HG03135 (cell line): ENCODE measurements at regions not wholly inside any gene's neighbourhood (a gene's known extent, or its start where the extent isn't known, plus 50 kb on each side); places are given as distances from the start of the nearest gene placed in this dataset.
"Not testable (repeated sequence)": the region's sequence is repeated elsewhere in the genome, so short reads cannot be mapped to it uniquely, and the experiment has no call there.

ENCODE experiments used
- ATAC-seq: cut with Tn5 transposase; IDR thresholded peaks from one replicate; pipeline ENCODE4 v1.9.1; 2021; ENCODE audit warnings: mild to moderate bottlenecking, moderate library complexity; ENCODE audit not compliant: unreplicated experiment

DNA sequence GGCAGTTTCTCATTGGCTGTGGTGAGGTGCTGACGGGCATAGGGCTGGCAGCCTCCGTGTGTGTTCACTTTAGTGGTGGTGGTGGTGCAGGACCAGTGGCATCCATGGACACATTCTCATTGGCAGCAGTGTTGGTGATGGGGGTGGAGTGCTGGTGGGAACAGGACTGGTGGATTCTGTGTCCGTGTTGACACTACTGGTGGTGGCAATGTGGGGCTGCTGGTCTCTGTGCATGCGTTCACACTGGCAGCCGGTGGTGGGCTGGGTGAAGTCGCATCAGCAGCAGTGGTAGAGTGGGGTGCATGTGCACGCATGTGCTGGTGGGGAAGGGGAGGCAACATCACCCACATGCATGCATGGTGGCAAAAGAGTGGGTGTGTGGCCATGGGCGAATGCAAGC, 1471.4 kb upstream of the PCDH20 start:
- no peak for ATAC-seq

DNA sequence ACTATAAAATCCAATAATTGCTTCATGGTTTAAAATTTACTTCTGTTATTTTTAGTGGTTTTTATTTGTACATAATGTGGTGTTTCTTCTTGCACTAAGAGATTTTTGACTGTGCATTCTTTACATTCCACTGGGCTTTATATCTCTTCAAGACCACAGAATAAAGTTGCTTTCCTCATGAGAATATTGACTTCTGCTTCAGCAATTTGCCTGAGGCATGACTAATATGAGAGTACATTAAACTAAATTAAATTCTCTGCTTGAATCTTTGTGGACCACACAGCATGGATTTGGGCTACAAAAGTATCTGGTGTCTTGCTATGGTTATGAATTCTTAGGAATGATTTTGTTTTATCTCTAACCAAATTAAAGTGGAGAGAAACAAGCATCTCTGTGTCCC, 1463.4 kb upstream of the PCDH20 start:
- ATAC-seq, result no peak

DNA sequence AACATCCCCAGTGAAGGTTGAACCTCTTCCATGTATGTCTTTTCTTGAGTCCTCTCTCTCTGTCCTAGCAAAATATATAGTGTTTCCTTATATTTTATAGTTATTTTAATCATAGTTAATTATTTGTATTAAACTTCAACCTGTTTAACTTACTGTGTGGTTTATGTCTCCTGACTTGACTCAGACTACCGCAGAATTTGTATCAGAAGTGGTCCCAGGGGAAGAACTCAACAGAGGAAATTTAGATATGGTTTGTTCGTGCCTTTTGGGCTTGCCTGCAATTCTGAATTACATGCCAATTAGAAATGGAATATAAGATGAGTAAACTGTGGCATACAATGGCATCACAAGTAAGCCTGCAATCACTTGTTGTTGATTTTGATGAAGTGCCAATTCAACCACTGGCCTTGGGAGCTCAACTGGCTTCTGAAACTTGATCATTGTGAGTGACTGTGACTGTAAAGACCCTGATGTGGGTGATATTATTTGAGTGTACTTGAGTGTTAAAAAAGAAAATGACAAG, 1459.5 kb upstream of the PCDH20 start:
- no peak for ATAC-seq

DNA sequence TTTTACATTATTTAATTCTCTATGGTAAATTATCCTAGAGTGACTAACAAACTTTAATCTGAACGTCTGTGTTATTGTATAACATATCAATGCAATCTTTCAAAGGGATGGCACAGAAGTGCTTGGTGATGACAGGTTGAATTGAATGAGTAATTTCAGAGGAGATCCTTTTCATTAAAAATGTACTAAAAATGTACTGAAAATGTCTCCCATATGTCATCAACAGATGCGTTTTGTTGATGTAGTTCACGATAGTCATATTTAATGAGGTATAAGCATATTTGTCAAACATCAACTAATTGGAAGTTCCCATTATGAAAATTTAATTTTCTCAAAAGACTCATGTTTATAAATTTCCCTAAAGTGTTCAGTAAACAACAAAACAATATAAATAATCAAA, 1434.7 kb upstream of the PCDH20 start:
- ATAC-seq, result no peak

DNA sequence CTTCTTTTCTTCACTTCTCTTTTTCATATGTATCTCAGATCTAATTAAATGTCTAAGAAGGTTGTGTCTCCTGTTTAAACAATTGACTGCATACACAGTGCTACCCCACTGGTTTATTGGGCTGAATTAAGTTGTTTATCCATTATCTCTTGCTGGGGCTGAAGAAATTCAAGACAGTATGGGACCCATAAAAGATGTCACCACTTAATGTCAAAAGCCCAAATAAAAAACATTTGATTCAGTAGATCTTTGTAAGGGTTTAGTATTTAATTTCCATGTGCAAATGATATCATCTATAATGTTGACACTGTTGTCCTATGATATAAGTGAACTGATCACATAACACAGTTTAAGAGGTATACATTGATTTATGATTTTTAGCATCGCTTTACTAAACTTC, 1431.9 kb upstream of the PCDH20 start:
- ATAC-seq, result no peak

DNA sequence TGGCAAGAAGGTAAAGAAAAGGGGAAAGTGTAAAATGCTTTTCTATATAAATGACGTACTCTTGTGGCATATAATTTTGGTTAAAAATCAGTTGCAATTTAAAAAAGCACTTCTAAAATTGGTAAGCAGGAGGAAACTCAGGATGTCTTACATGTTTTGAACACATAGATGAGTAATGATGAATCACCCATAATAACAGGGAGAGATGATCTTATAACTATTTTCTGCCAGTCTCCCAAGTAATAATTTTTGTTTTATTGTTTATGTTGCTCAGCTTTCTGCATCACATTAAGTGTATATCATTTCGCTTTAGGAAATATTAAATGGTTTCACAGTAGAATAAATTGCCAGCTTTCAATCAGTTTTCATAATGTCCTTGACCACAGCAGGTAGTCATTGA, 1430.7 kb upstream of the PCDH20 start:
- ATAC-seq, result no peak

DNA sequence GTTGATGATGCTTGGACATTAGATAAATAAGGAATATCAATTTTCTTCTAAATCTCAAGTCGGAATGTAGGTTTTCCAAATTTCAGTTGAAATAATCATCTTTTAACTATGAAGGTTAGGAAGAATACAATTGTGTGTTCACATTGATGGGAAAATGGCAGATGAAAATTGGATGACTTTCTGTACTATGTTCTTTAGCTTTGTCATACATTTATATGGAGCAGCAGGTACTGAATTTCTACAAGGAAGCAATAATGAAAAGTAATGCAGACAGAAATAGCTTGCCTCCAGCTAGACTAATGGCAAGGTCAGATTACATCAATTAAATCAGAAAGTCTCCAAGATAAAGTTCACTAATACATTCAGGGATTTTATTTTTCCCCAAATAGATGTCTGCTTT, 1423.7 kb upstream of the PCDH20 start:
- no peak for ATAC-seq

DNA sequence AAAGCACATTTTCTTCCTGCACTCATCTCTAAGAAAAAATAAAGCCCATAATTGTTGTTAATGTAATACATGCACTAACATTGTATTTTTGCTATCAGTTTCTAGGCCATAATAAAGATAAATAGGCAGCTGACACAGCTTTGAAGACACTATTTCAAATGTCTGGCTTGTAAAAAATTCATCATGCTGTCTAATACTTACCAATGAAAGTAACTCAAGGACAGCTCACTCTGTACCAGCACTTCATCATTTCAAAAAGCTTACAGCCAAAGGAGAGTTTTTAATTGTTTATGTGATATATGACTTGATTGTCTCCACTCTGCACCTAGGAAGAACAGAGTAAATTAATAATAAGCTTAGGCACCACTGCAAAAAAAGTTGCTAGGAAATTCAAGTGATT, 1423.3 kb upstream of the PCDH20 start:
- no peak for ATAC-seq

DNA sequence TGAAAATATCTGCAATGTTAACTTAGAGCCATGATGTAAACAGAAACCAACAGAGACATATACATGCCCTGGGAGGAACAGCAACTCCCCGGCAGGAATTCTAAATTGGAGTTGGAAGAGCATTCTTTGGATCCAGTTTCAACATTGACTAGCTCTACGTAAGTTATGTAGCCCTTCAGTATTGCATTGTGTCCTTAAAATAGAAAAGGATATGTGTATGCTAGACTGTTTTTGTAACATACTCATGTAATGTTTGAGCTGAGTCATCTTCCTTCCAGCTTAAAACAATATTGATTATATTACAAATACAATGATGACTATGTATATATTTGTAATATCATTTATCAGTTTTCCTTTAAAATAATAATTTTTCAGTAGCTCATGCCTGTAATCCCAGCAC, 1422.2 kb upstream of the PCDH20 start:
- no peak for ATAC-seq

DNA sequence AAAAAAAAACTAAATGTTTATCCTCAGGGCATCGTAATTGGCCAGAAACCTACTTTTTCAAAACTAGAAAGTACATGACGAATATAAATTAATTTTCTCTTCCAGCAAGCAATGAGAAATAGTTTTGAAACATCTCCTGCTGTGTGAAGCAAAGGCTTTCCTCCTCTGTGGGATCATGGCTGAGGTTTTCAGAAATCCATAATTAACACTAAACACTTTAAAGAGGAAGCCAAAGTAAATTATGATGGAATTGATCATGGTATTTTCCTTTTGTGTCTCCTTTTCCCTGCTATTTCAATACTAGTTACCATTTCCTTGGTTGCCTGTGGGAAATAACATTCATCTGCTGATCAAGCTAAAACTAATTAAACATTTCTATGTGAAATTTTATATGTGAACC, 1413.8 kb upstream of the PCDH20 start:
- no peak for ATAC-seq

DNA sequence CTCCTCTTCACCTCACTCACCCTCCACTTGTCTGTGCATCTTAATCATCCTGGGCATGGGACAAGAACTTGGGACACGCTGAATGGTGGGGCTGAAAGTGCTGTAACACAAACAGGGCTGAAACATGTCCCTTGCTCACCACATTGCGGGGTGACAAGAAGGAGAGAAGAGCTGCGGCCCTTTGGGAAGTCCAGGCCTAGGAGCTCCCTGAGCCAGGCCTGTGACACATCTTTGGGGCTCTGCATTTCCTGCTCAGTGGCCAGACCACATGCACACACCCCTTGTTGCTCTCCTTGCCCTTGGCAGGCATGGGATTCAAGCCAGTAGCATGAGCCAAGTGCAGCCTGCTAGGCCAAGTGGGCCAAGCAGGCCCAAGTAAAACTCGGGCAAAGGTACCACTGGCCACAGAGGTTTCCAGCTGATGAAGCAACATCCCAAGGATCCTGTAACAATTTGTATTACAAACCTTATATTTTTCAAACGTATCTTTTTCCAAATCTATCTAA, 1384.3 kb upstream of the PCDH20 start:
- no peak for ATAC-seq

DNA sequence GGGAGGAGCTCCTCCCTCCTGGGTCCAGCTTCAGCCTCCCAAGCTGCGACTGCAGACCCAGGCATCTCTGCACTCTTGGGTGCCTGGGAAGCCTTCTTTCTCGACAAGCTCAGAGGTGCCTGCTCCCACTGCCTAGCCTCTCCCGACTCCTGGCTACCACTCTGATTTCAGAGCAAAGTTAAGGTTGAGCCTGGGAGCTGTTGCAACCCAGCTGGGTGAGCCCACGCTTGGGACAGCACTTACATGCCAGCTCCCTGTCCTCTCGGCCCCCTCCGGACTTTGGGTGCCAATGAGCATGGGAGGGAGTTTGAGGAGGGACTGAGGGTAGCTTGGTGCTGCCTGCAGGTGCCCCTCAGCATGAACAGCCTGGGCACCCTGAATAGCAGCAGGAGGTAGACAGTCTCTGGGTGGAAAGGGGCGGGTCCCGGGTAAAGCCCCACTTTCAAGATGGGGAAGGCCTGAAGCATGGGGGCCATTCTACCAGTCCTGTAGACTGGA, 1383.4 kb upstream of the PCDH20 start:
- ATAC-seq, result no peak

DNA sequence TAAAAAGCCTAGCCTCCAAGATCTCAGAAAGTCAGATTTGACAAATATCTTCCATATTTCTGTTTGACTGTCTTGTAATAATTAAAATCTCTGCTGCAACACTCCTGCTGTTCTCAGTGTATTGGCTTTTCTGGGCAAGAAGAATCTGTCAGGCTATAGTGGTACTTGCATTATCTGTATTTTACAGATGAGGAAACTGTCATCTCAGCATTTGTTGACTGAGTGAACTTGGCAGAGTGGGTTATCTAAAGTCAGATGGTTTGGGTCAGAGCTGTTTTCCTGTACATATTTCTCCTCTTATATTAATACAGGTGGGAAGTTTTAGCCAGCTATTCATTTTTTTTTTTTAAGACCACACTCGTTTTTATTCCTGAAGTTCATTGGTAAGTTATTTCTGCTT, 1378.2 kb upstream of the PCDH20 start:
- no peak for ATAC-seq

DNA sequence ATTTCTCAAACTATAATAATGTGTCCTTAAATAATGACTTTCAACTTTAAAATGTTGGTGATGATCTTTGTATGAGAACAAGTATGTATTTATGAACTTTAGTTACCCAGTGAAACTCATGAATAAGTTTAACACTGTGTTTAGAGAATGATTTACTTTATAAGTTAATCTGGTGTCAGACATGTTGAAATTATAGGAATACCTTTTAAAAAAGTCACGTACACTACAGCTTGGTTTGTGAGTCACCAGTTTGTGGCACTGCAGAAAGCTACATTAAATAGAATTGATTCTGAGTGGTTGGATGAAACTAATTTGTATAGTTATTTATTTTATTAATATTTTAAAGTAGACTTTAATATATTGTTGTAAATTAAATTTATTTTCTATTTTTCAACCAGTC, 1366.2 kb upstream of the PCDH20 start:
- no peak for ATAC-seq

DNA sequence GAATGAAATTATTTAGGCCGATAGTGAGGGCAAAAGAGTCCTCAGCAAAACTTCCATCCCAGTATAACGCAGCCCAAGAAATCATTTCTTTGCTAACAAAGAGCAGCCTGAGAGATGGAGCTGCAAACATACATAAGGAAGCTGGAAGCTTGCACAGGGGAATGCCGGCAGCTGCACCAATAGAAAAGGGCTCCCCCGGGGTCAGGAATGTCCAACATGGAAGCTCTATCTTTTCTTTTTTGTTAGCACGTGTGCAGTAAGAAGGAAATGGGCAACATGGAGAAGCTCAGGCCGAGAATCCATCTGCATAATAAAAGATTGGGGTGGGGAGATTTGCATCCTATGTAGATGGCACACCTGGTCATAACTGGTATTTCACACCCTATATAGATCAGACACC, 1363.5 kb upstream of the PCDH20 start:
- no peak for ATAC-seq

DNA sequence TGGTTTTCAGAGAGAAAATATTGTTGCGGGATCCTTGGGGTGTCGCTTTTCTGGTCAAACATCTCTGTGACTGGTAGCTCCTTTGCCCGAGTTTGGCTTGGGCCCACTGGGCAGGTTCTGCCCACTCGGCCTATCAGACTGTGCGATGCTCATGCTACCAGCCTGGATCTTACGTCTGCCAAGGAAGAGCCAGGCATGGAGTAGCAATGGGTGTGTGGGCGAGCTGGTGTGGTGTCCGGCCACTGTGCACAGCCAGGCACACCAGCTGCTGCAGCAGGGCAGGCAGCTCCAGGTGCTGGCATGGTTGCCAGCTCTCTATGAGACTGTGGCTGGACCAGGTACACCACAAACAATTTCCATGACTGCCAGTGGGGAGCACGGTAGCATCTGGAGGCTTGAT, 1351.8 kb upstream of the PCDH20 start:
- no peak for ATAC-seq

DNA sequence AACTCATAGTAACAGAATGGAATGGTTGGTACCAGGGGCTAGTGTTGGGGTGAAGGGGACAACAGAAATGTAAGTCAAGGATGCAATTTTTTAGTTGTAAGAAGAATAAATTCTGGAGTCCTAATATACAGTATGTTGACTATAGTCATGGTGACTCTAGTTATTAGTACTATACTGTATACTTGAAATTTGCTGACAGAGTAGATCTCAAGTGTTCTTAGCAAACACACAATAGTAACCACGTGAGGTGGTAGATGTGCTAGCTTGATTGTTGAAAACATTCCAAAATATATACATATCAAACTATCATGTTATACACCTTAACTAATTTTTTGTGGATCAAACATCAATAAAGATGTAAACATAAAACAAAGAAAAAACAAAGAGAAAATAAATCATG, 1345.1 kb upstream of the PCDH20 start:
- no peak for ATAC-seq

DNA sequence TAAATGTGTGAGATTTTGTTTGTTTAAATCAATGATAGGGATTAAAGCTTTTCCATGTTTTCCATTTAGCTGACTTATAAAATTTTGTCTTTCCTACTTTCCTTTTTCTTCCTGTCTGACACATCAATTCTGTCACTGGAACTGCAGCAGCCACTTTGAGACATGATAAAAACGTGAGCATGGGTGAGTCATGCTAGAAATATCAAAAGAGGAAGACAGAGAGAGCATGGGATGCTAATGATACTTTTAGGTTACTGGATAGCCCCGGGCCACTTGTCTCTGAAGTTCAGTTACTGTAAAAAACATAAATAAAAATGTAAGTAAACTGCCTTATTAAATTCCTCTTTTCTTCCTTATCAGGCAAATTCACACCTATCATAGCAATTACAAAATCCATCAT, 1332.0 kb upstream of the PCDH20 start:
- no peak for ATAC-seq

DNA sequence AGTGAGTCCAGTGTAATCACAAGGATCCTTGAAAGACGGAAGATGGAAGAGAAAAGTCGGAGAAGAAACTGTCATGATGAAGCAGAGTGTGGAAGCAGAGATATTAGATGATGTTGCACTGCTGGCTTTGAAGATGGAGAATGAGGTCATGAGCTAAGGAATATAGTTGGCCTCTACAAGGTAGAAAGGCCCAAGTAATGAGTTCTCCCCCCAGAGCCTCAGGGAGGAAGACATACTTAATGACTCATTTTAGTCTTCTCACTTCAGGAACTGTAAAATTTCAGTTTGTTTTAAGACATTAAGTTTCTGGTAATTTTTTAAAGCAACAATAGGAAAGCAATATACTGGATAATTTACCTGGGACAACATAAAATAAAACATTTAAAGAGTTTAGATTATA, 1331.5 kb upstream of the PCDH20 start:
- no peak for ATAC-seq

DNA sequence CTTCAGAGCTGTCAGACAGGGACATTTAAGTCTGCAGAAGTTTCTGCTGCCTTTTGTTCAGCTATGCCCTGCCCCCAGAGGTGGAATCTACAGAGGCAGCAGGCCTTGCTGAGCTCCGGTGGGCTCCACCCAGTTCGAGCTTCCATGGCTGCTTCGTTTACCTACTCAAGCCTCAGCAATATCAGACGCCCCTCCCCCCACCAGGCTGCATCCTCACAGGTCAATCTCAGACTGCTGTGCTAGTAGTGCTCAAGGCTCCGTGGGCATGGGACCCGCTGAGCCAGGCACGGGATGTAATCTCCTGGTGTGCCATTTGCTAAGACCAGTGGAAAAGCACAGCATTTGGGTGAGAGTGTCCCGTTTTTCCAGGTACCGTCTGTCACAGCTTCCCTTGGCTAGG, 1314.1 kb upstream of the PCDH20 start:
- not testable (repeated sequence) for ATAC-seq

DNA sequence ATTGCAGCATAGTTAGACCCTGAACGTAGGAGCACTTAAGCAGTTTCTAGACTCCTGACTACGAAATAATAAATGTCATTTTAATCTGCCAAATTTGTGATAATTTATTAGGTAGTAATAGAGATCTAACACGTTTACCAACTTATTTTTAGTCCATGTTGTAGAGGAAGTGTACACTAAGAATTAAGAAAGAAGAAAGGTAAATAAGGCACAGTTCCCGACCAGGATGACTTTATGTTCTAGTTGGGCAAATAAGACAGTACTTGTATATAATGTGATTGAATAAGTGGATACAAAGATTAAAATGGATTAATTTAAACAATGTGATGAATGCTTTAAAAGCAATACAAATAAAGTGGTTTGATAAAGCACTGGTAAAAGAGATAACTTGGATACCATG, 1306.2 kb upstream of the PCDH20 start:
- ATAC-seq, result no peak

DNA sequence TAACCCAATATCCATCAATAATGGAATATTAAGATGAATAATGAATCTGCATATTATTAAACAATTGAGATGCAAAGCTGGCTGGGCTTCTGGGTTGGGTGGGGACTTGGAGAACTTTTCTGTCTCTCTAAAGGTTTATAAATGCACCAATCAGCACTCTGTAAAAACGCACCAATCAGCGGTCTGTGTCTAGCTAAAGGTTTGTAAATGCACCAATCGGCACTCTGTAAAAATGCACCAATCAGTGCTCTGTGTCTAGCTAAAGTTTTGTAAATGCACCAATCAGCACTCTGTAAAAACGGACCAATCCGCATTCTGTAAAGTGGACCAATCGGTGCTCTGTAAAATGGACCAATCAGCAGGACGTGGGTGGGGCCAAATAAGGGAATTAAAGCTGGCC, 1296.3 kb upstream of the PCDH20 start:
- not testable (repeated sequence) for ATAC-seq

DNA sequence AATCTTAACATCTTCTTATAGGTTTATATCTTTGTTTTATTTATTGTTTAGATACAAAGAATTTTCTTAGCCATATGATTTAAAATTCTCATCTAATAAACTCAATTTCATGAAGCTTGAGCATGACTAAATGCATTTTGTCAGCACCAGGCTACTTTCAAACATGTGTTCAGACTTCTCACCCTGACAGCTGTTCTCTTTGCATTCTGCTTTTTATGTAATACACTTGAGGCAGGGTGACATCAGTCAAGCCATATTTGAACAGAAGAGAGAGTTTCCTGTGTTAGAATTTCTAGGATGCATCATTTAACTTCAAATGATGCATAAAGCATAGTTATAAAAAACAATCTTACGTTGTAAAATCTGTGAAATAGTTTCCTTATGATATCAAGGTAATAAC, 1295.1 kb upstream of the PCDH20 start:
- no peak for ATAC-seq
